HEK293T (cell line): ENCODE measurements at regions not wholly inside any gene's neighbourhood (a gene's known extent, or its start where the extent isn't known, plus 50 kb on each side); places are given as distances from the start of the nearest gene placed in this dataset.

Source experiments
- SP1 ChIP-seq: fragments of 450-650 bp; IDR thresholded peaks from 2 replicates; pipeline ENCODE4 v1.6.1; 2017
- SUZ12 ChIP-seq: fragments of 450-650 bp; IDR thresholded peaks from 2 replicates; pipeline ENCODE4 v1.6.1; 2016; ENCODE audit warnings: mild to moderate bottlenecking

DNA sequence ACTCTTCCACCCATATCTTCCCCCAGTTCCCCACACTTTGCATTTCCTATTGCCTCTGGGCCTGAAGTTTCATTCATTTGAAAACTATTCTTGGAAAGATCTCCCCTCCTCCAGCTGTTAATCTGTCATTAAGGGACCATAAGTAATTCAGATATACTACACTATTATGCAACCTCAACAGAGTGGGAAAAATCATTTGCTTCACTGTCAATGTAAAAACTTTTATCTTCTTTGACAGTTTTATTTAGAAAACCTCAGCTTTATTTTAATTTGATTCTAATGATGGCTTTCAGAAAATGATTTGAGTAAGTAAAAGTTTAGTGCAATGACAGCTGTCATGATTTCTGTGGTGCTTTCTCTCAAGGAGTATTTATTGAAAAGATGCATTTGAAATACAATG is 435.3 kb upstream of the KCNMB2 start:
- no peak for TF ChIP-seq SUZ12
- TF ChIP-seq SP1 = no peak
